GM21723 (cell line): ENCODE measurements at regions not wholly inside any gene's neighbourhood (a gene's known extent, or its start where the extent isn't known, plus 50 kb on each side); places are given as distances from the start of the nearest gene placed in this dataset.
"Not testable (repeated sequence)": the region's sequence is repeated elsewhere in the genome, so short reads cannot be mapped to it uniquely, and the experiment has no call there.

ENCODE experiments used
- ATAC-seq: cut with Tn5 transposase; IDR thresholded peaks from one replicate; pipeline ENCODE4 v1.9.1; 2021; ENCODE audit warnings: mild to moderate bottlenecking, moderate library complexity; ENCODE audit not compliant: unreplicated experiment

DNA sequence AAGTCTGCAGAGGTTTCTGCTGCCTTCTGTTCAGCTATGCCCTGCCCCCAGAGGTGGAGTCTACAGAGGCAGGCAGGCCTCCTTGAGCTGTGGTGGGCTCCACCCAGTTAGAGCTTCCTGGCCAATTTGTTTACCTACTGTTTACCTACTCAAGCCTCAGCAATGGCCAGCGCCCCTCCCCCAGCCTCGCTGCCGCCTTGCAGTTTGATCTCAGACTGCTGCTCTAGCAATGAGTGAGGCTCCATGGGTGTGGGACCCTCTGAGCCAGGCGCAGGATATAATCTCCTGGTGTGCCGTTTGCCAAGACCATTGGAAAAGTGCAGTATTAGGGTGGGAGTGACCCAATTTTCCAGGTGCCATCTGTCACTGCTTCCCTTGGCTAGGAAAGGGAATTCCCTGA is 1024.9 kb downstream of the PRIM2 start:
- ATAC-seq, result not testable (repeated sequence)

- ATAC-seq, result not testable (repeated sequence)
These were observed 1030.1 kb downstream of the PRIM2 start for GRCh38 chr6:58347534-58347933.

DNA sequence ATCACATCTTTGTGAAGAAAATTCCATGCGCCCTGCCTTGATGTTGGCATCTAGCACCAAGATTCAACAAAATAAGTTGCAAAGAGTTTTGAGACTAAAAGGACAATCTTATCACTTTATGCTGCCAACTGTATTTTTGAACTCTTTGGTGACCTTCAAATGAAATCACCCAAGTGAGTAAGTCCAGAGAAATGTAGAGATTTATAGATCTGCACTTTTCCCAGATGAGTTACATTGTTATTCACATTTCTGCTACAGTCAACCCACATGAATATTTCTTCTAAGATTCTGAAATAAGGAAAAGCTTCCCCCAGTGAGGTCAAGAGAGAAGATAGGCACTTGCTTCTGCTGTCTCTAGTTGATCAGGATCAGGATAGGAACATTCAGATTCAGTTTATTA is 1034.2 kb downstream of the PRIM2 start:
- not testable (repeated sequence) for ATAC-seq

DNA sequence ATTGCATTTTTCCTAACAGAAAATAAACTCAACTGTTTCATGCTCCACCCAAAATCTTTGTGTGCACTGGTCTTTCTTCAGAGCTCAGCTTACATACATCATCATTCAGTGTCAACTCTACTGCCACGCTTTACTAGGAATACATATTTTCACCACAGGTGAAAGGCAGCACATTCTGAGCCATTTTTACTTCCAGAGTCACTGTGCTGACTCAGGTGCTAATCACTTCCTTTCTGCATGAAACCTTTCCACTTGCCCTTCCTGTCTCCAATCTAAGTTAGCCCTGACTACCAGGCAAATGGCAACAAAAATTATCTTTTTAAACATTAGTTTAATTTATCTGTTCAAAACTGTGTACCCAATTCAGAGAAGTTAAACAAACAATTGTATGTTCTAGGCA is 1041.0 kb downstream of the PRIM2 start:
- not testable (repeated sequence) for ATAC-seq

GRCh38 chr6:58365856-58366255 is 1048.4 kb downstream of the PRIM2 start:
- not testable (repeated sequence) for ATAC-seq

GRCh38 chr6:58406659-58407058 is 1089.2 kb downstream of the PRIM2 start:
- ATAC-seq, result not testable (repeated sequence)

GRCh38 chr6:58419321-58419720 is 1101.9 kb downstream of the PRIM2 start:
- no peak for ATAC-seq
